Karpas-422 (cell line): ENCODE measurements at regions not wholly inside any gene's neighbourhood (a gene's known extent, or its start where the extent isn't known, plus 50 kb on each side); places are given as distances from the start of the nearest gene placed in this dataset.

Experiments
- DNase-seq: peaks from one replicate; pipeline ENCODE4 v3.0.0-alpha.2; 2015
- H2AFZ ChIP-seq: fragments of 200-600 bp; sonication (generic); 2 replicates; pipeline ENCODE4 v1.6.1; 2014; ENCODE audit warnings: antibody characterized with exemption, low read length, mixed read lengths
- H3K27ac ChIP-seq: fragments of 200-600 bp; sonication (generic); 2 replicates; pipeline ENCODE4 v1.5.1; 2014; ENCODE audit warnings: mild to moderate bottlenecking, low read length, moderate library complexity
- H3K27me3 ChIP-seq: fragments of 200-600 bp; sonication (generic); 2 replicates; pipeline ENCODE4 v1.6.1; 2014; ENCODE audit warnings: low read length, mixed read lengths
- H3K36me3 ChIP-seq: fragments of 200-600 bp; sonication (generic); 2 replicates; pipeline ENCODE4 v1.6.1; 2014; ENCODE audit warnings: low read length, mixed read lengths; ENCODE audit not compliant: insufficient read depth
- H3K4me1 ChIP-seq: fragments of 200-600 bp; sonication (generic); 2 replicates; pipeline ENCODE4 v1.6.1; 2014; ENCODE audit warnings: mild to moderate bottlenecking, low read length, mixed read lengths
- H3K4me2 ChIP-seq: fragments of 200-600 bp; sonication (generic); 2 replicates; pipeline ENCODE4 v1.6.1; 2014; ENCODE audit warnings: low read length, low read depth, mild to moderate bottlenecking; ENCODE audit not compliant: poor library complexity, severe bottlenecking
- H3K4me3 ChIP-seq: fragments of 200-600 bp; sonication (generic); 2 replicates; pipeline ENCODE4 v1.5.1; 2014; ENCODE audit warnings: mild to moderate bottlenecking, antibody characterized with exemption, low read length, mixed read lengths
- H3K79me2 ChIP-seq: fragments of 200-600 bp; sonication (generic); 2 replicates; pipeline ENCODE4 v1.6.1; 2014; ENCODE audit warnings: mild to moderate bottlenecking, low read length, mixed read lengths
- H3K9ac ChIP-seq: fragments of 200-600 bp; sonication (generic); 2 replicates; pipeline ENCODE4 v1.6.0; 2014; ENCODE audit warnings: low read length
- H3K9me2 ChIP-seq: fragments of 200-600 bp; sonication (generic), shearing (Covaris generic); replicated peaks from 2 replicates; pipeline ENCODE4 v1.6.0; 2014; ENCODE audit warnings: mild to moderate bottlenecking, low read length, moderate library complexity; ENCODE audit not compliant: insufficient read depth
- H3K9me3 ChIP-seq: fragments of 300-700, 200-600 bp; sonication (generic); 2 replicates; pipeline ENCODE4 v1.6.1; 2014; ENCODE audit warnings: low read length, mixed read lengths
- H4K20me1 ChIP-seq: fragments of 200-600 bp; sonication (generic); 2 replicates; pipeline ENCODE4 v1.6.1; 2014; ENCODE audit warnings: mild to moderate bottlenecking, antibody characterized with exemption, low read length, low read depth; ENCODE audit not compliant: insufficient read depth

DNA sequence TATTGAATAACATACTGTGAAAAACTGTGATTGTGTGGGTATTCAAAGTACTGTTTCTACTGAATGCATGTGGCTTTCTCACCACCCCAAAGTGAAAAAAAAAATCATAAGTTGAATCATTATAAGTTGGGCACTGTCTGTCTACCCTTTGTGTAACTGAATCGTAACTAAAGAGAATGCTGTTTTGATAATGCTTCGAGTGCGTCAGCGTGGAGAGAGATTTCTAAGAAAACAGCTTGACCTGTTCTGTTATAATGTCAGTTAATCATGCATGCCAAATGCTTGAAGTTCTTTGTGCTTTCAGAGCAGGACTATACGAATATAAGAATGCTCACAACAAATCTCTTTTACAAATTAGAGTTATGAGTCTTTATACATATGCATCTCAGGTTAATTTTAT lies 148.8 kb upstream of the SGCD start:
- no peak overlapping the region for H3K27ac ChIP-seq
- H3K36me3 ChIP-seq, result no peaks in the 10 kb centered on the region
- H2AFZ ChIP-seq, result no peak overlapping the region
- no peaks in the 10 kb centered on the region for H4K20me1 ChIP-seq
- H3K4me2 ChIP-seq, result no peak overlapping the region
- H3K4me1 ChIP-seq, result no peaks in the 10 kb centered on the region
- H3K4me3 ChIP-seq, result no peak overlapping the region
- no peak overlapping the region for H3K9ac ChIP-seq
- H3K9me2 ChIP-seq, result no peaks in the 10 kb centered on the region
- H3K79me2 ChIP-seq, result no peaks in the 10 kb centered on the region
- DNase-seq, result no peak
- H3K27me3 ChIP-seq, result no peaks in the 10 kb centered on the region
- H3K9me3 ChIP-seq, result no peaks in the 10 kb centered on the region

DNA sequence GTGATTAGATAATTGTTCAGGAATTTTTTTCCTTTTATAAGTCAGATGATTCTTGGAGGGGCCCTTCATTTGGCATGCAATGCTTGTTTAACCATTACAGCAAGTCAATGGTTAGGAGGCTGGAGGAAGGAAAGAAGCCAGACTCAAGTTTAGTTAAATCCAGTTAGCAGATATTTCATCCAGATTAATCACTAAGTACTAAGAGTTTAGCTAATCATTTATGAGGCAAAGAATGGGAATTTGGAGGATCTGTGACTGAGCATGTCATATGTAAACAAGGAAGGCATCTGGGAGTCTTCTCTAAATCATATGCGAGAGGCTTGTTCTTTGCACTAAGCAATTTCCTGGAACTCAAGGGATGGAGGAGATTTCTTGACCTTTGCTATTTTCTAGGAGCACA lies 145.3 kb upstream of the SGCD start:
- no peak for DNase-seq
- Histone ChIP-seq H3K9me2 (no peaks in the 10 kb centered on the region), H4K20me1 (no peaks in the 10 kb centered on the region), H3K36me3 (no peaks in the 10 kb centered on the region), H3K9ac (no peak overlapping the region), H3K9me3 (no peaks in the 10 kb centered on the region), H2AFZ (no peak overlapping the region), H3K4me1 (no peaks in the 10 kb centered on the region), H3K4me3 (no peak overlapping the region), H3K4me2 (no peak overlapping the region), H3K27me3 (no peaks in the 10 kb centered on the region), H3K79me2 (no peaks in the 10 kb centered on the region), H3K27ac (no peak overlapping the region)

DNA sequence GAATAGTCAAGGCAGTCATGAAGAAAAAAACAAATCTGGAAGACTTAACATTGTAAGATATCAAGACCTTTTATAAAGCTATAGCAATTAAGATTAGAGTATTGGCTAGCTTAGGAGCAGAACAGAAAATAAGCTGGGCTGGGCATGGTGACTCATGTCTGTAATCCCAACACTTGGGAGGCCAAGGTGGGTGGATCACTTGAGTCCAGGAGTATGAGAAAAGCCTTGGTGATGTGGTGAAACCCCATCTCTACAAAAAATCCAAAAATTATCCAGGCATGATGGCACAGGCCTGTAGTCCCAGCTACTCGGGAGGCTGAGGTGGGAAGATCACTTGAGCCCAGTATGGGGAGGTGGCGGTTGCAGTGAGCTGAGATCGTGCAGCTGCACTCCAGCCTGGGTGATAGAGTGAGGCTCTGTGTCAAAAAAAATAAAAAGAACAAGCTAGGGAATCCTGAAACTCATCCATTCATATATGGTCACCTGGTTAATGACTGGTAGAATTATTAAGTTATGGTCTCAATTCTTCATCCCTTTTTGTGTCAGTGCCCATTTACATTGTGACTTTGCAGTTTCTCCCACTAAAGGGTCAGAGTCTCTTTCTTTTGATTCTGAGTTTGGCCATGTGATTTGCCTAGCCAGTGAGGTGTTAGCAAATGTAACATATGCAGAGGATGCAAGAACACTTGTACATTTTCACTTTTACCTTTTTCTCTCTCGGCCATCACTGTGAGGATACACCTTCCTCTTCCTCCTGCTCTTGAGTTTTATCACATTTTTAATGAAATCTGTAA lies 144.6 kb upstream of the SGCD start:
- no peaks in the 10 kb centered on the region for H3K36me3 ChIP-seq
- H3K27me3 ChIP-seq, result no peaks in the 10 kb centered on the region
- H3K4me1 ChIP-seq, result no peaks in the 10 kb centered on the region
- no peak overlapping the region for H2AFZ ChIP-seq
- H3K27ac ChIP-seq, result no peak overlapping the region
- H3K9me3 ChIP-seq, result no peaks in the 10 kb centered on the region
- H3K9me2 ChIP-seq, result no peaks in the 10 kb centered on the region
- no peak for DNase-seq
- no peak overlapping the region for H3K4me2 ChIP-seq
- H3K4me3 ChIP-seq, result no peak overlapping the region
- H3K79me2 ChIP-seq, result no peaks in the 10 kb centered on the region
- no peak overlapping the region for H3K9ac ChIP-seq
- no peaks in the 10 kb centered on the region for H4K20me1 ChIP-seq

DNA sequence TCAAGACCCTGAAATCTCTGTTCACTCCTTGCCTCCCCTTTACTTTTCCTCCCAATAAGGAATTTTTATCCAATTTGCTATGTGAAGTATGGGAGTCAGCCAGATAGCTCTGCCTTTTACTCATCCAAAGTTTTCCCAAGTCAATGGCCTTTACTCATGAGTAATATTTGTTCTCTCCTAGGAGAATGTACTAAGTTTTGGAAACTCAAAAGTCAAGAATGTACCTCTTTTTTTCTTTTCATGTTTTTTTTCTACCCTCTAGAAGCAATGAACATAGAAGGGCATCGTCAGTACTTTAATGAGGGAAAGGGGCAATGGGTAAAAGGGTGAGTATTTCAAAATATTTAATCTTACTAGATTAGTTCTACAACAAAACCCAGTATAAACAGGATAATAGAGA lies 140.2 kb upstream of the SGCD start:
- DNase-seq, result no peak
- Histone ChIP-seq H3K4me2 (no peak overlapping the region), H3K9me3 (no peaks in the 10 kb centered on the region), H3K27ac (no peak overlapping the region), H3K9ac (no peak overlapping the region), H3K4me1 (no peaks in the 10 kb centered on the region), H2AFZ (no peak overlapping the region), H3K4me3 (no peak overlapping the region), H4K20me1 (no peaks in the 10 kb centered on the region), H3K9me2 (no peaks in the 10 kb centered on the region), H3K27me3 (no peaks in the 10 kb centered on the region), H3K79me2 (no peaks in the 10 kb centered on the region), H3K36me3 (no peaks in the 10 kb centered on the region)

DNA sequence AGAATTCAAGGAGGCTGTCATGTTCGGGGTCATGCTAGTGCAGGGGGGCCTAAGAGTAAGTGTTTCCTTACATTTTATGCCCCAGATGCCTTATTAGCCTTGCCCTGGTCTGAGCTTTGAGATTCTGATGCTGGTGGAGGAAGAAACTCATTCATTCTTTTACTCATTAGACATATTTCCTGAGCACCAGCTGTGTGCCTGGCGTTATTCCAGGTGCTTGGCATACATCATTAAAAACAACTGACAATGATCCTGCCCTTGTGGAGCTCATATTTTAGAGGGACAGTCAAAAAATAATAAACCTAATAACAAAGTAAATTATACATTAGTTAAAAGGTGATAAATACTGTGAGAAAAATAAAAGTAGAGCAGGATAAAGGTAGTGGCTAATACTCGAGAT lies 138.9 kb upstream of the SGCD start:
- H3K36me3 ChIP-seq, result no peaks in the 10 kb centered on the region
- no peak overlapping the region for H2AFZ ChIP-seq
- no peaks in the 10 kb centered on the region for H3K9me3 ChIP-seq
- H3K27ac ChIP-seq, result no peak overlapping the region
- DNase-seq, result no peak
- no peak overlapping the region for H3K4me2 ChIP-seq
- H3K27me3 ChIP-seq, result no peaks in the 10 kb centered on the region
- H3K4me1 ChIP-seq, result no peaks in the 10 kb centered on the region
- no peaks in the 10 kb centered on the region for H3K79me2 ChIP-seq
- H3K9ac ChIP-seq, result no peak overlapping the region
- H3K9me2 ChIP-seq, result no peaks in the 10 kb centered on the region
- no peaks in the 10 kb centered on the region for H4K20me1 ChIP-seq
- no peak overlapping the region for H3K4me3 ChIP-seq

DNA sequence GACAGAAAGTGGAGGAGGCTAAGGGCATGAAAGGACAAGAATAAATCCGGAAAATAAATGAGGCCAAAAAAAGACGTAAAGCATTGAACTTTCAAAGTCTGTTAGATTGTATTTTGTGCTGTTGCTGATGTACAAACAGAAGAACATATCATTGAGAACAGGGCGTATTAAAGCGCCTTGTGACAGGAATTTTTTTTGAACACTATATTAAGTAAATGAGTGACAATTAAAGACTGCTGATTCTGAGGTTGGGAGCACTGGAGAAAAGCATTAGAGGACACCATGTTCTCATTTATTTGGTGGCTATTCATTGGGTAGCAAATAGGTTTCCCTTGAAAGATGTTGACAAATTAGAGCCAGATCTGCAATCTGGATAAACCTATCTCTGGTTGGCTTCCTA lies 137.3 kb upstream of the SGCD start:
- H3K9ac ChIP-seq, result no peak overlapping the region
- no peak for DNase-seq
- H3K36me3 ChIP-seq, result no peaks in the 10 kb centered on the region
- no peaks in the 10 kb centered on the region for H4K20me1 ChIP-seq
- H3K9me2 ChIP-seq, result no peaks in the 10 kb centered on the region
- H3K4me3 ChIP-seq, result no peak overlapping the region
- no peaks in the 10 kb centered on the region for H3K4me1 ChIP-seq
- H3K27ac ChIP-seq, result no peak overlapping the region
- no peaks in the 10 kb centered on the region for H3K9me3 ChIP-seq
- no peak overlapping the region for H3K4me2 ChIP-seq
- no peaks in the 10 kb centered on the region for H3K27me3 ChIP-seq
- no peaks in the 10 kb centered on the region for H3K79me2 ChIP-seq
- no peak overlapping the region for H2AFZ ChIP-seq

DNA sequence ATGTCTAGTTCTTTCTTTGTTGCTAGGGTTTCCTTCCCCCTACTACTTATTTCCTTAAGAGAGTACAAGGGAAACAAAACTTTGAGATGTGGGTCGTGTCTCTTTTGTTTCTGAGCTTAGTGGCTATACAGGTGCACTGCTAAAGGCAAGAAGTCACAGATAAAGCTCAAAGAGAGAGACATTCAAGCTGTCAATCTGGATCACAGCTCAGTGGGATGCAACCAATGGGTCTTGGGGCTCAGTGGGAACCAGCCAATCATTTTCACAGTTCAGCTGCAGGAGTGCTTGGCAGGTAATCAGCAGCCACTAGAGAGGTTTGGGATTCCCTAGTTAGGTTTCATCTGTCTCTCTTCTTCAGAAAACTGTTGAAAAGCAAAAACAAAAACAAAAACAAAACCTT lies 135.4 kb upstream of the SGCD start:
- H3K4me3 ChIP-seq, result no peak overlapping the region
- no peaks in the 10 kb centered on the region for H3K9me2 ChIP-seq
- no peaks in the 10 kb centered on the region for H3K27me3 ChIP-seq
- no peak overlapping the region for H3K4me2 ChIP-seq
- H3K27ac ChIP-seq, result no peak overlapping the region
- no peak overlapping the region for H3K9ac ChIP-seq
- no peaks in the 10 kb centered on the region for H3K9me3 ChIP-seq
- no peaks in the 10 kb centered on the region for H3K36me3 ChIP-seq
- no peak overlapping the region for H2AFZ ChIP-seq
- H3K79me2 ChIP-seq, result no peaks in the 10 kb centered on the region
- no peak for DNase-seq
- H4K20me1 ChIP-seq, result no peaks in the 10 kb centered on the region
- no peaks in the 10 kb centered on the region for H3K4me1 ChIP-seq

DNA sequence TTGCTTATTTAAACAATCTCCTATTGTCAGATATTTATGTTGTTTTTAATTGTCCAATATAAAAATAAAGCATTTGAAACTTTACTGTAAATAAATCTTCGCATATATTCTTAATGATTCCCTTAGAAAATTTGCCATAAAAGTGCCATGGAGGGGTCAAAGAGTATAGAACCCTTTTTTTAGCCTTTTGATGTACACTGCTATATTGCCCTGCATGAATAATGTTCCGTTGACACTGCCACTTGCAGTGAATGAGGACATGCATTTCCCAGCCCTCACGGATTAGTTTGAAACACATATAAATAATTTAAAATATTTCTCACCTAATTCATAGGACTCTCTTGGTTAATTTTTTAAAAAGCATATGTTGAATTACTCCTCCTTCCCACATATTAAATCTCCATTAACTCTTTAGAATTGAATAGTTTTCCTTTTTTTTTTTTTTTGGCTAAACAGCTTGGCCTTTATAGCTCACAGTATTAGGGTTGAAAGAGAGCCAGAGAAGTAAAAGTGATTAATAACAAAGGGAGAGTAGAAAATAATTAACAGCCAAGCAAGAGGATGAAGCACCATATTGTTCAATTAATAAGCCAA lies 129.8 kb upstream of the SGCD start:
- Histone ChIP-seq H3K9me2 (0 out of 2 replicates have a peak, but pooled peaks cover 4% of the 10 kb centered on the region), H3K27me3 (no peaks in the 10 kb centered on the region), H3K36me3 (no peaks in the 10 kb centered on the region), H3K79me2 (no peaks in the 10 kb centered on the region), H3K4me3 (no peak overlapping the region), H4K20me1 (no peaks in the 10 kb centered on the region), H3K9me3 (no peaks in the 10 kb centered on the region), H3K4me1 (no peaks in the 10 kb centered on the region), H3K4me2 (no peak overlapping the region), H2AFZ (no peak overlapping the region), H3K9ac (no peak overlapping the region), H3K27ac (no peak overlapping the region)
- DNase-seq, result no peak
